OCI-LY1 (cell line): ENCODE measurements at regions not wholly inside any gene's neighbourhood (a gene's known extent, or its start where the extent isn't known, plus 50 kb on each side); places are given as distances from the start of the nearest gene placed in this dataset.

Experiments
- CTCF ChIP-seq: fragments of 200-600 bp; sonication (generic), shearing (Covaris generic); IDR thresholded peaks from 2 replicates; pipeline ENCODE4 v1.5.1; 2017; ENCODE audit warnings: mild to moderate bottlenecking, antibody characterized with exemption, low read length, moderate library complexity, mixed read lengths
- EZH2 ChIP-seq: fragments of 200-600 bp; sonication (generic), shearing (Covaris generic); IDR thresholded peaks from 2 replicates; pipeline ENCODE4 v1.8.0; 2017; ENCODE audit warnings: borderline replicate concordance, mixed run types, mild to moderate bottlenecking, antibody characterized with exemption, low read length, moderate library complexity, mixed read lengths

DNA sequence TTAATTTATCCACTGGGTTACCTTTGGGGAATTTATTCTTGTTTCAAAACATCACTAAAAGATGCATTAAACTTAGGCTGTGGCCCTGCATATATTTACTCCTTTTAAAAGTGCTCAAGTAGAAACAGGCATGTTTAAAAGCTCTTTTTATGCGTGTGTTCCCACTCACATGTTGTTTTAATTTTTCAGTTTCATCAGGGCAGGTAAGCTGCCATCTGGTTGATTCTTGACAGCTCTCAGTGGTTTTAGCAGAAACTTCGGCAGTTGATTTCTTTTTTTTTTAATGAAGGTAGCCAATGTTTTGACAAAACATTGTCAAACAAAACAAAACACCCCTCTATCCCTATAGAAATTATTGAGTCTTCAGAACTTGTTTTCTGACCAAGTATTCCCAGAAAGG lies 89.6 kb upstream of the LGR5 start:
- TF ChIP-seq CTCF (no peak), EZH2 (no peak)
